ENCODE measurements at regions not wholly inside any gene's neighbourhood (a gene's known extent, or its start where the extent isn't known, plus 50 kb on each side); places are given as distances from the start of the nearest gene placed in this dataset.
A peak's percentile ranks its signal among the peaks of the same experiment; 100 is the strongest.

DNA sequence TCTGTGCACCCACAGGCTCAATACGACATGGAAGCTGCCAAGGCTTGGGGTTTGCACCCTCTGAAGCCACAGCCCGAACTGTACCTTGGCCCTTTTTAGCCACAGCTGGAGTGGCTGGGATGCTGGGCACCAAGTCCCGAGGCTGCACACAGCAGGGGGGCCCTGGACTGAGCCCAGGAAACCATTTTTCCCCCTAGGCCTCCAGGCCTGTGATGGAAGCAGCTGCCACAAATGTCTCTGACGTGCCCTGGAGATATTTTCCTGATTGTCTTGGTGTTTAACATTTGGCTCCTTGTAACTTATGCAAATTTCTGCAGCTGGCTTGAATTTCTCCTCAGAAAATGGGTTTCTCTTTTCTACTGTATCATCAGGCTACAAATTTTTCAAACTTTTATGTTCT, 82.3 kb upstream of the LPAR1 start:
- Histone ChIP-seq H3K4me3 (ENCODE audit: insufficient read depth, low read depth, low read length) (no peak overlapping the region), H3K79me1 (ENCODE audit: low read depth in 1 of 2, low read length in 2 of 2) (no peaks in the 10 kb centered on the region), H3K18ac (ENCODE audit: low read depth, low read length) (no peak overlapping the region), H2AK9ac (replicated peaks; ENCODE audit: low read depth, low read length, poor library complexity) (no peak overlapping the region), H3K36me3 (ENCODE audit: control insufficient read depth, insufficient read depth, low read length) (no peaks in the 10 kb centered on the region), H2BK5ac (ENCODE audit: low read depth, low read length, poor library complexity, severe bottlenecking) (peak overlapping the region; percentile 30), H3K4me2 (ENCODE audit: low read depth, low read length) (no peak overlapping the region), H3K14ac (replicated peaks; ENCODE audit: low read depth, low read length) (no peak overlapping the region), H4K20me1 (ENCODE audit: insufficient read depth, low read length) (no peaks in the 10 kb centered on the region), H3K23ac (ENCODE audit: low read depth, low read length) (no peak overlapping the region), H4K91ac (ENCODE audit: insufficient read depth, low read depth, low read length) (no peak overlapping the region), H2BK15ac (ENCODE audit: low read depth, low read length) (no peak overlapping the region), H3K9me1 (ENCODE audit: insufficient read depth, low read length) (no peaks in the 10 kb centered on the region), H4K8ac (ENCODE audit: low read depth in 2 of 2, low read length in 2 of 2) (no peak overlapping the region), H3K56ac (ENCODE audit: extremely low read depth, insufficient read depth, low read length) (no peak overlapping the region), H2BK20ac (ENCODE audit: low read depth, low read length) (no peak overlapping the region), H2AK5ac (ENCODE audit: low read depth, low read length) (no peak overlapping the region), H3K27ac (ENCODE audit: insufficient read depth, low read length) (no peak overlapping the region), H4K5ac (ENCODE audit: low read depth, low read length) (no peak overlapping the region), H3K4me1 (ENCODE audit: control insufficient read depth, insufficient read depth, low read length) (peaks cover 5% of the 10 kb centered on the region; the same call in 1 of the 2 replicates), H2AFZ (replicated peaks; ENCODE audit: low read length, poor library complexity) (no peak overlapping the region), H3K4ac (ENCODE audit: low read depth, low read length) (no peak overlapping the region), H3K9me3 (ENCODE audit: control insufficient read depth, insufficient read depth, low read length) (peaks cover 2% of the 10 kb centered on the region; the same call in 1 of the 2 replicates), H3K27me3 (ENCODE audit: control insufficient read depth, insufficient read depth, low read length) (no peaks in the 10 kb centered on the region), H2BK120ac (ENCODE audit: low read depth, low read length) (no peak overlapping the region), H3K9ac (ENCODE audit: low read depth, low read length) (no peak overlapping the region)
- 94% methylated on average over 2 of the region's 4 CpGs; no CpG with 5 or more reads in 1 of the 2 experiments for WGBS, 2 experiments (ENCODE audit: extremely low coverage in 2 of 2, insufficient read length in 1 of 2)
- in situ Hi-C loops (cut with MboI; ENCODE audit: low sequenced_read_pairs) = no loop called here
- BruUV-seq (replicated peaks) = no TSS peak
- dilution Hi-C loops (cut with HindIII; ENCODE audit: low sequenced_read_pairs, unreplicated experiment) = no loop called here
- DNase-seq (no peak), ATAC-seq (ENCODE audit: low read depth) (no peak)
- CTCF ChIA-PET = no interaction called here
- intact Hi-C loops (cut with micrococcal nuclease) = no loop called here
- POLR2A ChIA-PET (ENCODE audit: unreplicated experiment) = no interaction called here
- TF ChIP-seq POLR2A (IDR thresholded peaks at IDR 0.05; ENCODE audit: low read depth, low read length) = no peak
- TF ChIP-seq, protein P1, sequence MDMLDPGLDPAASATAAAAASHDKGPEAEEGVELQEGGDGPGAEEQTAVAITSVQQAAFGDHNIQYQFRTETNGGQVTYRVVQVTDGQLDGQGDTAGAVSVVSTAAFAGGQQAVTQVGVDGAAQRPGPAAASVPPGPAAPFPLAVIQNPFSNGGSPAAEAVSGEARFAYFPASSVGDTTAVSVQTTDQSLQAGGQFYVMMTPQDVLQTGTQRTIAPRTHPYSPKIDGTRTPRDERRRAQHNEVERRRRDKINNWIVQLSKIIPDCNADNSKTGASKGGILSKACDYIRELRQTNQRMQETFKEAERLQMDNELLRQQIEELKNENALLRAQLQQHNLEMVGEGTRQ (IDR thresholded peaks at IDR 0.05; ENCODE audit: low read depth, low read length) = no peak
- TF ChIP-seq, protein P2, sequence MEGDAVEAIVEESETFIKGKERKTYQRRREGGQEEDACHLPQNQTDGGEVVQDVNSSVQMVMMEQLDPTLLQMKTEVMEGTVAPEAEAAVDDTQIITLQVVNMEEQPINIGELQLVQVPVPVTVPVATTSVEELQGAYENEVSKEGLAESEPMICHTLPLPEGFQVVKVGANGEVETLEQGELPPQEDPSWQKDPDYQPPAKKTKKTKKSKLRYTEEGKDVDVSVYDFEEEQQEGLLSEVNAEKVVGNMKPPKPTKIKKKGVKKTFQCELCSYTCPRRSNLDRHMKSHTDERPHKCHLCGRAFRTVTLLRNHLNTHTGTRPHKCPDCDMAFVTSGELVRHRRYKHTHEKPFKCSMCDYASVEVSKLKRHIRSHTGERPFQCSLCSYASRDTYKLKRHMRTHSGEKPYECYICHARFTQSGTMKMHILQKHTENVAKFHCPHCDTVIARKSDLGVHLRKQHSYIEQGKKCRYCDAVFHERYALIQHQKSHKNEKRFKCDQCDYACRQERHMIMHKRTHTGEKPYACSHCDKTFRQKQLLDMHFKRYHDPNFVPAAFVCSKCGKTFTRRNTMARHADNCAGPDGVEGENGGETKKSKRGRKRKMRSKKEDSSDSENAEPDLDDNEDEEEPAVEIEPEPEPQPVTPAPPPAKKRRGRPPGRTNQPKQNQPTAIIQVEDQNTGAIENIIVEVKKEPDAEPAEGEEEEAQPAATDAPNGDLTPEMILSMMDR (conservative IDR thresholded peaks at IDR 0.05; ENCODE audit: low read depth, low read length) = no peak
- TF ChIP-seq RAD21 (IDR thresholded peaks at IDR 0.05; ENCODE audit: low read length) = no peak
- TF ChIP-seq MAZ (IDR thresholded peaks at IDR 0.05; ENCODE audit: borderline replicate concordance, low read depth, low read length) = no peak
- TF ChIP-seq BHLHE40 (IDR thresholded peaks at IDR 0.05; ENCODE audit: low read depth, low read length) = no peak

Measured in IMR-90 (cell line).